HG03439 (cell line): ENCODE measurements at regions not wholly inside any gene's neighbourhood (a gene's known extent, or its start where the extent isn't known, plus 50 kb on each side); places are given as distances from the start of the nearest gene placed in this dataset.
"Not testable (repeated sequence)": the region's sequence is repeated elsewhere in the genome, so short reads cannot be mapped to it uniquely, and the experiment has no call there.

ENCODE experiments used
- ATAC-seq: cut with Tn5 transposase; IDR thresholded peaks from one replicate; pipeline ENCODE4 v1.9.1; 2021; ENCODE audit warnings: mild to moderate bottlenecking, moderate library complexity; ENCODE audit not compliant: unreplicated experiment

DNA sequence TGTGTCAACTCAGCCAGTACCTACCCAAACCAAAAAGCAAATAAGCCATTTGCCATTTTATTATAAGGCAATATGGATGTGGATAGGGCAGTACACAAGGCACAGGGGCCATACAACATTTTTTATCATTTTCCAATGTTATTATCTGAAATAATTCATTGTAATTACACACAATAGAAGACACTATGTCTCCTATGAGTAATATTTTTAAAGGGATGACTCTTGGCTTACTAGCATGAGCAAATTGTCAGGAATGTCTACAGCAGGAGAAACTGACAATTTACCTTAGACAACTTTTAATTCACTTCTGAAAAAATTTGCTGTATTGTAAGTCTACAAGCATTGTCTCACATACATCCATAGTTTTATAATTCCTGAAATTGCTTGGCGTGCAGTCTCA, 1193.9 kb upstream of the CELF4 start:
- no peak for ATAC-seq

DNA sequence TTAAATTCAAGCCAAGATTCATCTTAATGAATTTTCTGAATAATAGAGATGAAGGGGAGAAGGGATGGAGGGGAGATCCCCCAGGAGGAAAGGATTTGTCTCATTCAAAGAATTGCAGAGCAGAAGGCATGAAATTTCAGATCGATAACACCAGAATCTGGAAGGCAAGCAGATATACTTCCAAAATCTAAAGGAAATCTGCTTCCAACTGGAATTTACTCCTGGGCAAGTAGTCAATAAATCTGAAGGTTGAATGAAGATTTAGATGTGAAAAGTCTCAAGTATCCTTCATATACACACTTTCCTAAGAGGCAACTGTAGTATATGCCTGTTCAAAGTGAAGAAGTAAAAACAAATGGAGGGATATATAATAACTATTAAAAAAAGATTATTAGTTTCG, 1190.8 kb upstream of the CELF4 start:
- no peak for ATAC-seq

DNA sequence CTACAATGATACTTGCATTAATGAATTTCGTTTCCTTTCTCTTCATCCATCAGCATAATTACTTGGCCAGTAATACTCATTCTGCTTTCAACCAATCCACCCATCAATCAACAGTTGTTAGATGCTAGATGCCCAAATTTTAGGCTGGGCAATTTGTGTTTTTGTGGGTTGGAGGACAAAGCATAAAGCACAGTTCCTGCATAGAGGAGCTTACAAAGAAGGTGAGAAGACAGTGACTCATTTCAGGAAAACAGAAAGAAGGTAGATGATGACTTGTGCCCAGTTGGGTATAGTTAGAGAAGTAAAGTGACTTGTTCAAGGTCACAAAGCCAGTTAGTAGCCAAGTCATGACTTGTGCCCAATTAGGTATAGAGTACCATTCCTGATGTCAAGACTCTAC, 1186.8 kb upstream of the CELF4 start:
- peak; percentile 86 for ATAC-seq

DNA sequence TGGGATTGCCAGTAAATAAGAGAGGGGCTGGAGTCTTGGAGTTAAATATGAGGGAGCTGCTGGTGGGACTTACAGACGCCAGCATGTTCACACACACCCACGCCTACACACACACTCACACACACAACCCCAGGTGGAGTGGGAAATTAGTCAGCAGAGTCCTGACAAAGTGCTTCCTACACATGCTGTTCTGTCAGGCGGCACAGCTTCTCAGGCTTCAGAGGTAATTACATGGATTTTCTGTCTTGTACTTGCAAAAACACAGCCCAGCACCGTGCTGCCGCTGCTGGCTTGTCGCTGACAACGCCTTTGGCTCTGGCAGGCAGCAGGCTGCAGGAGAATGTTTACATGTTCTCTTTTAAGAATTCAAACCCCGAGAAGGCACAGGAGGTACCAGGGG, 1186.3 kb upstream of the CELF4 start:
- ATAC-seq = no peak

DNA sequence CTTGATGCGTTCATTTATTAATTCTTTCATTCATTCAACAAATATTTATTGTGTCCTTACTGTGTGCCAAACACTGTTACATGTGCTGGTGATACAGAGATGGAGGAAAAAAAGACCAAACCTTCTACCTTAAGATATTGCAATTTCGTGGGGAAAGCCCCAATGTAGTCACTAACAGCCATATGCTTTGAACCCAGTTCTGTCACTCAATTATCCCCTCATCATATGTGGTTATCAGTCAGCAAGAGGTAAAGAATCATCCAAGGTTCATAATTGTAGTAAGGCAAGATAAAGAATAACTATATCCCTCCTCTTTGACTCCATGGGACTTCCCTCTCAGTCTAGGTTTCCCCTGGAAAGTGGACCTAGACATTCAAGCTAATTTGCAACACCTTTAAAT, 1185.6 kb upstream of the CELF4 start:
- ATAC-seq = no peak

DNA sequence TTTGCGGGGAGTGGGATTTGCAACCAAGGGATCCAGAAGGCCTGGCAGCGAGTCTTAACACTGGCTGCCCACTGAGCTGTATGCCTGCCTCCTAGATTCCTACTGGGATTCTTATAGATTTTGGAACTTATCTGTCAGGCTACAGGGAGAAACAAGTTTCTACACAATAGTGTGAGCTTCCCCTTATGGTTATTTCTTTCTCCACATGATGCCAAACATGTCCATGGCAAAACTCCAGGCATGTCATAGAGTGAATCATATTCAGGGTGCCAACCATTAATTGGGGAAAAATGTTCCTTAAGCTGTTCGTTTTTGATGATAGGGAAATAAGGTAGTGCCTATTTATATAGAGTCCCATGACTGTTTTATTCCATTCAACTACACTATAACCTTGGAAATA, 1185.2 kb upstream of the CELF4 start:
- no peak for ATAC-seq

DNA sequence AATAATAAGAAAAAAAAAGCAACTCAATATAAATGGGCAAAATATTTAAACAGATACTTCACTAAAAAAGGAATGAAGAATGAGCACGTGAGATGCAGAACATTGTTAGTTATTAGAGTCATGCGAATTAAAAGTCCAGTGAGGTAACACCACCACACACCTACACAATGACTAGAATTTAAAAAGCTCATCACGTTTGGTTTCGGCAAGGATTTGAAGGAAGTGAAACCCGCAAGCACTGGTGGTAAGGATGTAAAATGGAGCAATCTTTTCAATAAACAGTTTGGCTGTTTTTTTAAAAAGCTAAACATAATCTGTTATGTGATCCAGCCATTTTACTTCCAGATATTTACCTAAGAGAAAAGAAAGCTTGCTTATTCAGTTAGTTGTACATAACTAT, 1181.6 kb upstream of the CELF4 start:
- no peak for ATAC-seq

DNA sequence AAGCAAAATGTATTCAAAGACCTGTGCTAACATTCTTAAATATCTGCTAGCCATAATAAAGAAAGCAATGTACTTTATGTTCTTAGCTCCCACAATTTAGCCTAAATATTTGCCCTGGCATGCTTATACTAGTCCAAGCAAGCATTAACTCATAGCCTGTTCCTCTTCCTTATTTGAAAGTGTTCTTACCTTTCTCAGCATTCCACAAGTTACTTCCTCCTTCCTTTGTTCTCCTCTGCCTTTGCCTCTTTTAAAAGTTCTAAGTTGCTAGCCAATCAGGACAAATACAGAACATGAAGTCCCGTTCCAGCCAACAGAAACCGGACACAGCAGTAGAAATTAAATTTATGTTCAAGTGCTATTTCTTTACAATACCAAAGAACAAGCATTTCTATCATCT, 1154.6 kb upstream of the CELF4 start:
- not testable (repeated sequence) for ATAC-seq

DNA sequence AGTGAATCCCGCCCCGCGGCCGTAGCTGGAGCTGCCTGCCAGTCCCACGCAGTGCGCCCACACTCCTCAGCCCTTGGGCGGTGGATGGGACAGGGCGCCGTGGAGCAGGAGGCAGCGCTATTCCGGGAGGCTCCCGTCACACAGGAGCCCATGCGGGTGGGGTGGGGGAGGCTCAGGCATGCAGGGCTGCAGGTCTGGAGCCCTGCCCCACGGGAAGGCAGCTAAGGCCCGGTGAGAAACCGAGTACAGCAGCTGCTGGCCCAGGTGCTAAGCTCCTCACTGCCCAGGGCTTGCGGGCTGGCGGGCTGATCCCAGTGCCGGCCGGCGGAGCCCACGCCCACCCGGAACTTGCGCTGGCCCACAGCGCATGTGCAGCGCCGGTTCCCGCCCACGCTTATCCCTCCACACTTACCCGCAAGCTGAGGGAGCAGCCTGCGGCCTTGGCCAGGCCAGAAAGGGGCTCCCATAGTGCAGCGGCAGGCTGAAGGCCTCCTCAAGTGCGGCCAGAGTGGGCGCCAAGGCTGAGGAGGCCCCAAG, 1152.8 kb upstream of the CELF4 start:
- no peak for ATAC-seq

DNA sequence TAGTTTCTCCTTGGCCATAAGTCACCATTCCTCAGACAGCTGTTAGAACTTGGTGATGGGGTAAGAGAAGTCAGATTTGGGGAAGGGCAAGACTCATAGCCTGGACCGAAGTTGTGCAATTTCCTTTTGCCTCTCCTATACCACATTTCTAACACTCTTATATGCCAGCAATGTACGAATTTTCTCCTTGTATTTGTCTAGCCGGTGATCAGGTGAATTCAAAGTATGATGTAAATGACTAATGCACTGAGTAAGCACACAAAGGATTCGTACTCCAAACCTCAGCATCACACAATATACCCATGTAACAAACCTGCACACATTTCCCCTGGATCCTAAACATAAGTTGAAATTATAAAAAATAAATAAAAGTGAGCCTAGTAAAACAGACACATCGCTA, 1143.5 kb upstream of the CELF4 start:
- no peak for ATAC-seq

DNA sequence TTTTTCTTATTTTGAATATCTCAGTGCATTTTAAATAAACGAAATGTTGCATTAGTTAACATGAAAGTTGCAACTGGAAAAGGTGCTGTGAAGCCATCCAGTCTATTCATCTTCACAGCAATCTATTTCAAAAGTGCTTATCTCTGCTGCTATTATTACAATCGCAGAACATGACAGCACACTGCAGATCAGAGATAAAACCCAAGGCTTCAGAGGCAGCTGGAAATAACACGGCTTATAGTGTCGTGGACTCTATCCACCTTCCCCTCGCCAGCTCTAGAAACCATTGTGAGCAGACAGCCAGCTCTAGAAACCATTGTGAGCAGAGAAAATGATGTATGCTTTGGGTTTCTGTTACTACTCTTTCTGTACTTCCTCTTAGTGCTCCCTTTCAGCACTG, 1140.8 kb upstream of the CELF4 start:
- no peak for ATAC-seq

DNA sequence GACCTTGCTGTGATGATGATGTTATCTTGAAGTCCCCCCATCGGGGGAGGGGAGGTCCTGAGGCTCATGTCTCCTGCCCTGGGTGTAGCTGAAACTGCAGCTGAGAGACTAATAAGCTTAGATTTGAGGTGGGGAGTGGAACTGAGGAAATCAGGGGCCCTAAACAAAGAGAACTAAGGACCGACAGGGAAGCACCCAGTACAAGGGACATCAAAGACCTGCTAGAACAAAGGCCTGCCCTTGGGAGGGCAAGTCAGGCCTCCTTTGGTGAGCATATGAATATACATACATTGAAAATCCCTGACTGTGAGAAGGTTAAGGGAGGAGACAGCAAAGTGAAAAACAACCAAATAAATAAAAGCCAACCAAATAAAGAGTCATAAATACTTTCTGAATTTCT, 1132.5 kb upstream of the CELF4 start:
- ATAC-seq = no peak

DNA sequence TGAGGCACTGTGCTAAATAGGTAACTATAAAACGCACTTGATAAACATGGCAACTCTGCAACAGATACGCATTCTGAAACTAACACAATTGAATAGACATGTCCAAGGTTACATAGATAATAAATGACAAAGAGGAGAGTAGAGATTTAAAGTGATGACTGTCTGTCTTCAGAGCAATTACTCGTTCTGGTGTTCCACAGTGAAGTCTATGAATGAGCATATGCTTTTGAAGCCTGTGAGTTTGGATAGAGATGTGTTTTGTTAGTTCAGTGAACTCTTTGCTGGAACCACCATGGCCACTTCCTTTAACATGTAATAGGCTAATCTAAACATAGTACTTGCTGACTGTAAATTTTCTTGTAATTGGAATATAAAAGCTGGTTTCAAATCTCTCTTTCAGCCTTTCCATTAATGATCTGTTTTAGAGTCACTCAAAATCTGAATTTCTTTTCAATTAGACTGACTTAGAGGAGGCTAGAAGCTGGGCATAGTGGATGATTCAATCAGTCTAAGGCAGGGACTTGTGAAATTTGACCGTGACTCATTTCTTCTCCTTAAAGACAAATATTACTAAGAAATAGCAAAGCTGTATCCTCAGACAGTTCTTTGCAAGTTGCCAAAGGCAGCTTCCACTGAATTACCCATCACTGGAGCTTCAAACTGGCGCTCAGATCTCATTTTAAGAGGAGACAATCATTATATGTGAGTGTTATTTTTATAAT, 1130.1 kb upstream of the CELF4 start:
- ATAC-seq = no peak

DNA sequence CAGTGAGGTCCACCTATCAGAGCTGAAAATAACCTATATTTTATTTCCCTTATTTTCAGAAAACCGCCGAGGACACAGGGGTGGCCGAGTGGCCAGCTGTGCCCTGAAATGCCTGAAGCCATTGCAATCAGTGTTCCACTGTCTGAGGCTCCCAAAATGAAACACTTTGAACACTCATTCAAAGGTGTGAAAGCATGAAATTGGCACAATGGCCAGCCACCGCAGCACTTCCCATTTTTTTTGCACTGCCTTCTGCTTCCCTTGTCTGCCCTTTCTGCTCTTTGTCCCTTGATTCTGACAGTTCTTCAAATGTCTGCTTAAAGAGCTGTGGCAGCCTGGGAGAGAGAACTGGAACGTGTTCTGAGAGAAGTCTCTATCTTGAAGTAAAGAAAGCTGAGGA, 1127.5 kb upstream of the CELF4 start:
- no peak for ATAC-seq

DNA sequence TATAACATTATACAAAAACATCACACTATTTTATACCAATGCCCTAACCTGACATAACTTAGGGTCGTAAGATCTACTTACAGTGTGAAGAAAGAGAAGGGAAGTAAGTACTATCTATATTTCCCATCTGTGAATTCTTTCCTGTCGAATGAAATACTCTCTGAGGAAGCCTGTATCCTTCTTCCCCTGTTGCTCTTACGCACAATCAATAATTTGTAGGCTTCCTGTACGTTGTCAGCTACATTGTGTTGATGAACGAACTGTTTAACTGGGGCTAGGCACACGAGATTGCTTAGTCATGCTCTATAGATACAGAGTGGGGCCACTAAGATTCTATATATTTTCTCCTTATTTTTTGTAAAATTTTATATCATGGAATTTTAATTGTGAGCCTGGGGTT, 1125.0 kb upstream of the CELF4 start:
- no peak for ATAC-seq

DNA sequence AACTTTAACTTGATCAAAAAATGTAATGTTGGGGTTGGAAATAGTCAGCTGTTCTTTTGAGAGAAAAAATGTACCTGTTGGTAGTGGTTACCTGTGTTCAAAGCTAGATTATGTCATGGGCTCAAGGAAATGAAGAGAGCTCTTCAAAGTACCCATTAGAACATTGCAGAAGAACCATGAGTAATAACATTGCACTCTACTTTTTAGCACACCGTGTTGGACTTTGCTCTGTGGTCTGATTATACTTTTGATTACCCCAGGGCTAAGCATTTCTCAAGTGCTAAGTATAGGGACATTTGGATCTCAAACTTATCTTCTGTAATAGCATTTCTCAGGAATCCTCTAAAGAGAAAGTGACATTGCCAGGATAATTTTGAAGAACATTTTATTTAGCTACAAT, 1122.8 kb upstream of the CELF4 start:
- ATAC-seq = no peak

DNA sequence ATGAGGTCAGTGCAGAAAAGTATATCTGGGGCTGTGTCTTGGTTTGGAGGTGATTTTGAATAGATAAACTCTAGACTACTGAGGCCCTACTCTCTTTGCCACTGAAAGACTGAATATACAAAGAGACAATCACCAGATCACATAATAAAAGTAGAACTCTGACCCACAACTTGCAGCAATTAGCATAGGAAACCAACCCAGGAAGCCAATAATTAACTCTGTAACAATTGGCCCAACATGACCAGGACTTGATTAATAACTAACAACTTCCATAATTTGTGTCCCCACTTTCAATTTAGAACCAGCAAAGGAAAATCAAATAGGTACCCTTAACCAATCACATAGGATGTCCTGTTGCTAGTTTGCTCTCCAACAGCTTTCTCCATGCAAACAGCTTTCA, 1104.9 kb upstream of the CELF4 start:
- no peak for ATAC-seq

DNA sequence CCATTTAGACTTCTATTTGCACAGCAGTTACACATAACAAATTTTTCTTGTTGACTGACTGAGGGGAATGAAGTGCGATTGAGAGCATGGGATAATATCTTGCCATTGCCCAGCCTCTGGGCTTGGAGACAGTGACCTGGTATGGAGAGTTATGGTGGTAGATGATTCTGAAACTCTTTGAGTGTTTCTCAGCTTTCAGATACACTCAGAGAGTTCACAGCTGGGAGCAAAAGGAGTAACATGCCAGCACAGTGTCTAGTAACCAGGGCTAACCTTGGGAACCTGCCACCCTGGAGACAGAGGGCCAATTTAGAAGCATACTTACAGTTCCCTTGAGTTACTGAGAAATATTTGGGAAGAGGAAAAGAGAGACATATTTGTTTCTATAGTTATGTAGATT, 1099.3 kb upstream of the CELF4 start:
- ATAC-seq = no peak

DNA sequence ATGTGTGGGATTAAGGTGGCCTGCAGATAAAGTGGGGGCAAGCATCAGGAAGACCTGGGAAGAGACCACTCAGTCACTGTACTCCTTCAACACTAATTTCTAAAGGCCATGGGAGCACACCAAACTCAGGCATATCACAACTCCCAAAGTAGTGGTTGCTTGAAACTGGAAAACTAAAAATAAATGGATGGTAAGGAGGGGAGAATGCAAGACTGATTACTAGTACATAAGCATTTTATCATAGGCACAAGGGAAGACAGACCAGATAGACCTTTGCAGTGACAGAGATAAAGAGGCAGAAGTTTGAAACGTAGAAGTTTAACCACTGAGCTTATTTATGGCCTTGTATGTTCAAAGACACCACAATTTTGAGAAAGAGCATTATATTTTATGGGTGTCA, 1098.1 kb upstream of the CELF4 start:
- no peak for ATAC-seq

DNA sequence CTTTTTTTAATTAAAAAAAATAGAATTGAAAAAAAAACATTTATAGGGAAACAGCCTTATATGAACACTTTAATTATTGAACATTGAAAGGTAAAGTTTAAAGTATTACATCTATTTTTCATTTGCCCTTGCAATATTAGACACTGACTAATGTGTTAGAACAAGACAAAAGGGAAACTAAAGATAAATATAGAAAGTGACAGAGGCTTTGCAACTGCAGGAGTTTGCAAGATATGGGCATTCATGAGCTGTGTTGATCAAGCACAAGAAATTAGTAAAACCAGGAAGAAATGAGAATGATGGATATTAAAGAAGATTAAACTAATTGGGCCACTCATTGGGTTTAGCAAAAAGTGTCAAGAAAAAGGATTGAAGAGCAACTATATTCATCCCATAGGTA, 1097.7 kb upstream of the CELF4 start:
- no peak for ATAC-seq

DNA sequence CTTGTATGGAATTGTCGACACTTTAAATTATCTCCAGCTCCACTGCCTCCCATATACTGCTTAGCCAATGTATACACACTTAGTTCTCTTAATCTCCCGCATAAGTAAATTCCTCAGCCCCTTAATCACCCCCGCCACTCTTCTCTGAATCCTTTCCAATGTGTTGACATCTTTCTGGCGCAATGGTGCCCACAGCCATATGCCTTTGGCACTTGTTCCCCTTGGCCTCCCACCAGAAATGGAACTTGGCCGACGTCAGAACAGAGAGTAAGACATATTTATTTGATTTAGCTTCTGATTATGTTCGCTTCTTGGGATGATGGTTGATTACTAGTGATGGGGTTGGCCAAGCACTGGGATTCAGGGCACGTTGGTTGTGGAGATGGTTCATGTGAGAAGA, 1089.3 kb upstream of the CELF4 start:
- ATAC-seq = no peak

DNA sequence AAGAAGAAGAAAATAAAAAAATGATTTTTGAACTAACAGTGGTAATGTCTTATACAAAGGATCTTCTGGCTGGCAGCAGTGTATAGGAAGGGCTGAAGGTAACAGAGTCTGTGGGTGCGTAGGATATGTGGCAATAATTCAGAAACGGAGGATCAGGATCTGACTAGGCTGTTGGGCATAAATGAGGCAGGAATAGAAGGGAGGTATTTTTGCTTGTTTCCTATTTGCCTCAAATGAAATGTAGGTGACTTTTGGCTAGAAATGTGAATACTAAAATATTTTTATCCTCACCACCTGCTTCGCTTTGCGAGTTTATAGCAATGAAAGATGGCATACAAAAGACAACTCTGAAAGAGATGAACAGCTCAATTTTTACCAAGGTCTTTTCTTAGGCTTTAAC, 1086.1 kb upstream of the CELF4 start:
- ATAC-seq = no peak

DNA sequence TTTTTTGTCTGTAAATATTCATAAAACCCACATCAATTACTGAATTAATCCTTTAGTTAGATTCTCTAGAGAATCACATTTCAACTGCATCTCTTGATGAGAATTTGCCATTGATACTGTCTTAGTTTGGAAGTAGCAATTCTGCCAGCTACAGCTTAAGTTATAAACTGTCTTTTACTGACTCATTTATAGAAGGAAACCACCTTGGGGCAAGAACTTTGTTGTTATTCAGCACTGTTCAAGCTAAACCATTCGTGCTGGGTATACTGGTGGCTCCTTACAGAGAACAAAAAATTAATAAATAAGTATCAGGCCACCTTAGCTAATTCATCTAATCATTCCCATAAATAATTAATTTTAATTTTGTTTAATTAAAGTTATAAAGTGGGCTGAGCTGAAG, 1082.6 kb upstream of the CELF4 start:
- ATAC-seq = no peak
